ENCODE measurements at regions not wholly inside any gene's neighbourhood (a gene's known extent, or its start where the extent isn't known, plus 50 kb on each side); places are given as distances from the start of the nearest gene placed in this dataset.

- no peak overlapping the region for H3K4me3 Mint-ChIP-seq
- no peak overlapping the region for H3K27ac Mint-ChIP-seq
- H3K27me3 Mint-ChIP-seq (ENCODE audit: low read depth, poor library complexity): peaks cover 5% of the 10 kb centered on the region
- H3K9me3 Mint-ChIP-seq: peaks cover 5% of the 10 kb centered on the region
- H3K4me1 Mint-ChIP-seq: peaks cover 1% of the 10 kb centered on the region
- no peaks in the 10 kb centered on the region for H3K36me3 Mint-ChIP-seq (ENCODE audit: low read depth)
- TF ChIP-seq, protein P1, sequence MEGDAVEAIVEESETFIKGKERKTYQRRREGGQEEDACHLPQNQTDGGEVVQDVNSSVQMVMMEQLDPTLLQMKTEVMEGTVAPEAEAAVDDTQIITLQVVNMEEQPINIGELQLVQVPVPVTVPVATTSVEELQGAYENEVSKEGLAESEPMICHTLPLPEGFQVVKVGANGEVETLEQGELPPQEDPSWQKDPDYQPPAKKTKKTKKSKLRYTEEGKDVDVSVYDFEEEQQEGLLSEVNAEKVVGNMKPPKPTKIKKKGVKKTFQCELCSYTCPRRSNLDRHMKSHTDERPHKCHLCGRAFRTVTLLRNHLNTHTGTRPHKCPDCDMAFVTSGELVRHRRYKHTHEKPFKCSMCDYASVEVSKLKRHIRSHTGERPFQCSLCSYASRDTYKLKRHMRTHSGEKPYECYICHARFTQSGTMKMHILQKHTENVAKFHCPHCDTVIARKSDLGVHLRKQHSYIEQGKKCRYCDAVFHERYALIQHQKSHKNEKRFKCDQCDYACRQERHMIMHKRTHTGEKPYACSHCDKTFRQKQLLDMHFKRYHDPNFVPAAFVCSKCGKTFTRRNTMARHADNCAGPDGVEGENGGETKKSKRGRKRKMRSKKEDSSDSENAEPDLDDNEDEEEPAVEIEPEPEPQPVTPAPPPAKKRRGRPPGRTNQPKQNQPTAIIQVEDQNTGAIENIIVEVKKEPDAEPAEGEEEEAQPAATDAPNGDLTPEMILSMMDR (IDR thresholded peaks at IDR 0.05): no peak
- no peak for DNase-seq
Observed at GRCh38 chr1:185409763-185410528, 92.9 kb upstream of the IVNS1ABP start.

GRCh38 chr1:185409345-185409744 is 92.3 kb upstream of the IVNS1ABP start:
- Mint-ChIP-seq H3K4me1 (peaks cover 7% of the 10 kb centered on the region), H3K27me3 (ENCODE audit: low read depth, poor library complexity) (peaks cover 5% of the 10 kb centered on the region), H3K36me3 (ENCODE audit: low read depth) (no peaks in the 10 kb centered on the region), H3K27ac (no peak overlapping the region), H3K9me3 (peaks cover 5% of the 10 kb centered on the region), H3K4me3 (no peak overlapping the region)
- TF ChIP-seq, protein P1 (IDR thresholded peaks at IDR 0.05): no peak
- no peak for DNase-seq

GRCh38 chr1:185408700-185409270 is 91.7 kb upstream of the IVNS1ABP start:
- Mint-ChIP-seq H3K36me3 (ENCODE audit: low read depth) (no peaks in the 10 kb centered on the region), H3K27ac (no peak overlapping the region), H3K4me1 (peaks cover 9% of the 10 kb centered on the region), H3K27me3 (ENCODE audit: low read depth, poor library complexity) (peaks cover 5% of the 10 kb centered on the region), H3K4me3 (no peak overlapping the region), H3K9me3 (peaks cover 5% of the 10 kb centered on the region)
- TF ChIP-seq, protein P1 (IDR thresholded peaks at IDR 0.05): no peak
- no peak for DNase-seq

DNA sequence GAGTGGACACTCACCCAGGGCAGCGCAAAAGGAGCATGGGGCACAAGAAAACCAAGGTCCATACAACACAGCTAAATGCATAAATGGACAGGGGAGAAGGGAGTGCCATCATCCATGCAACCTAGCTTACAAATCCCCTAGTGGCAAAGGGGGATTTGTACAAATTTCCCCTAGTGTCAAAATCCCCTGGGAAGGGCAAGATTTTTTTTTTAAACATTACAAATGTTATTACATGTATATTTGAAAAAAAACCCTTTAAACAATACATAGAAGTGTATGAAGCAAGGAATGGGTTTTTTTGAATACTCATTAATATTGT is 89.6 kb upstream of the IVNS1ABP start:
- DNase-seq: no peak
- Mint-ChIP-seq H3K4me3 (no peak overlapping the region), H3K36me3 (ENCODE audit: low read depth) (no peaks in the 10 kb centered on the region), H3K9me3 (peaks cover 5% of the 10 kb centered on the region), H3K27me3 (ENCODE audit: low read depth, poor library complexity) (no peaks in the 10 kb centered on the region), H3K27ac (no peak overlapping the region), H3K4me1 (peaks cover 16% of the 10 kb centered on the region)
- TF ChIP-seq, protein P1 (IDR thresholded peaks at IDR 0.05): no peak

DNA sequence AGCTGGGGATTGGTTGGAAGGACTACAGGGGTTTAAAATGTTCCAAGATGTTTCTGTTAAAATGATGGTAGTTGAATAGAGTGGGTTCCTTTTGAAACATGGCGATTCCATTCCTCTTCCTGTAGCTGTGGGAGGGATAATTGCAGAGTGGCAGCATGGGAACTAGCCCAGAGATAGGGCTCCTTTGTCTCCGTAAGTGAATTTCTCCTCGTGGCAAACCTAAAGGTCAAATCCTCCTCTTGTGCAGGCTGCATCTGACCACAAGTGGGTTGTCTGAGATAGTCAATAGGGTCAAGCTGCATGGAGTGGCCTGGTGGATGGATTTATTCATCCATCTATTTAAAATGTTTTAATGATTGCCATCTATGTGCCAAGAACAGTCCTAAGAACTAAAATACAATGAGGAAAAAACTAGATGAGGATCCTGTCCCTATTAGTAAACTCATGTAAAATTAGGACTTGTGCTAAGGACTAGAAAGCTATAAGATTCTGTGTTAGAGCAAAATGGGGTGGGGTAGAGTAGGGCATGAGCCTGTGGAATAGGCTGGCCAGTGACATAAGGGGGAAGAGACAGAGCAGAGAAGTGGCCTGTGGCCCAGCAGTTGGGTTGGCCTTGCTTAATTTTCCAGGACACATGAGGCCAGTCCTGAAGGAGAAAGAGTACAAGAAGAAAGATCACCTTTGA is 89.1 kb upstream of the IVNS1ABP start:
- H3K27ac Mint-ChIP-seq: no peak overlapping the region
- H3K27me3 Mint-ChIP-seq (ENCODE audit: low read depth, poor library complexity): no peaks in the 10 kb centered on the region

More for the DNA sequence above, 89.1 kb upstream of the IVNS1ABP start:
- H3K9me3 Mint-ChIP-seq: peaks cover 5% of the 10 kb centered on the region
- no peaks in the 10 kb centered on the region for H3K36me3 Mint-ChIP-seq (ENCODE audit: low read depth)
- no peak for DNase-seq
- peaks cover 18% of the 10 kb centered on the region for H3K4me1 Mint-ChIP-seq
- H3K4me3 Mint-ChIP-seq: no peak overlapping the region
- TF ChIP-seq, protein P1 (IDR thresholded peaks at IDR 0.05): no peak
